PC-9 (cell line): ENCODE measurements at regions not wholly inside any gene's neighbourhood (a gene's known extent, or its start where the extent isn't known, plus 50 kb on each side); places are given as distances from the start of the nearest gene placed in this dataset.

ENCODE experiments used
- BruUV-seq: library from RNA; stranded (reverse); fragments of 400-500 nt; replicated peaks from 2 replicates; lab custom pipeline; 2021; lab: Mats Ljungman, UMichigan
- CTCF ChIA-PET: fragments of 300-600 bp; sonication (Branson Sonifier 250); formaldehyde crosslinking; loops from one replicate; lab custom pipeline; 2022; ENCODE audit warnings: antibody characterized with exemption; lab: Charles Lee
- POLR2A ChIA-PET: fragments of 300-600 bp; sonication (Branson Sonifier 250); formaldehyde crosslinking; loops from one replicate; lab custom pipeline; 2022; ENCODE audit warnings: antibody characterized with exemption; ENCODE audit not compliant: unreplicated experiment; lab: Charles Lee
- DNase-seq, 2 experiments: peaks; one replicate each; pipeline versions ENCODE4 v3.0.0 to v3.0.0-alpha.2; 2015 to 2022; ENCODE audit warnings: mixed read lengths in 1 of 2
- H2AFZ ChIP-seq: fragments of 200-600 bp; sonication (generic); 2 replicates; pipeline ENCODE4 v1.8.1; 2017; ENCODE audit warnings: antibody characterized with exemption
- H3F3A ChIP-seq: fragments of 200-600 bp; sonication (generic); 2 replicates; pipeline ENCODE4 v1.8.1; 2017; ENCODE audit warnings: antibody characterized with exemption, mild to moderate bottlenecking, low read depth; ENCODE audit not compliant: insufficient read depth
- H3K27ac ChIP-seq: fragments of 200-600 bp; sonication (generic); 2 replicates; pipeline ENCODE4 v1.6.1; 2016; ENCODE audit warnings: mixed run types
- H3K27me3 ChIP-seq: fragments of 200-600 bp; sonication (generic); 2 replicates; pipeline ENCODE4 v1.6.1; 2016; ENCODE audit warnings: low read depth, mixed run types; ENCODE audit not compliant: insufficient read depth
- H3K36me3 ChIP-seq: fragments of 200-600 bp; sonication (generic); 2 replicates; pipeline ENCODE4 v1.6.1; 2016; ENCODE audit warnings: low read depth, mixed run types
- H3K4me1 ChIP-seq: fragments of 200-600 bp; sonication (generic); replicated peaks from 2 replicates; pipeline ENCODE4 v1.6.1; 2016; ENCODE audit warnings: mixed run types; ENCODE audit not compliant: insufficient read depth
- H3K4me2 ChIP-seq: fragments of 200-600 bp; sonication (generic); 2 replicates; pipeline ENCODE4 v1.6.1; 2017; ENCODE audit warnings: mixed run types
- H3K4me3 ChIP-seq: fragments of 200-600 bp; sonication (generic); 2 replicates; pipeline ENCODE4 v1.6.1; 2016; ENCODE audit warnings: mixed run types
- H3K79me2 ChIP-seq: fragments of 200-600 bp; sonication (generic); 2 replicates; pipeline ENCODE4 v1.6.1; 2017; ENCODE audit warnings: low read depth, mixed run types
- H3K9me2 ChIP-seq: fragments of 200-600 bp; sonication (generic); 2 replicates; pipeline ENCODE4 v1.8.1; 2017; ENCODE audit warnings: mild to moderate bottlenecking; ENCODE audit not compliant: insufficient read depth
- H3K9me3 ChIP-seq: fragments of 200-600 bp; sonication (generic); 2 replicates; pipeline ENCODE4 v1.8.1; 2016; ENCODE audit warnings: low read depth; ENCODE audit not compliant: insufficient read depth
- H4K20me1 ChIP-seq: fragments of 200-600 bp; sonication (generic); 2 replicates; pipeline ENCODE4 v1.8.1; 2017; ENCODE audit not compliant: insufficient read depth
- EZH2 ChIP-seq: fragments of 200-600 bp; sonication (generic); IDR thresholded peaks from 2 replicates; pipeline ENCODE4 v1.8.0; 2017; ENCODE audit warnings: antibody characterized with exemption, low read depth
- intact Hi-C: fragments of 100-400 bp; cut with micrococcal nuclease; formaldehyde crosslinking; loops from one replicate; pipeline ENCODE4 v1.10.0; 2022; ENCODE audit not compliant: unreplicated experiment
- TF ChIP-seq, protein P1 (sequence below): fragments of 200-600 bp; sonication (generic); conservative IDR thresholded peaks from 2 replicates; pipeline ENCODE4 v1.6.1; 2017; ENCODE audit warnings: mixed run types, antibody characterized with exemption, mild to moderate bottlenecking, moderate library complexity

DNA sequence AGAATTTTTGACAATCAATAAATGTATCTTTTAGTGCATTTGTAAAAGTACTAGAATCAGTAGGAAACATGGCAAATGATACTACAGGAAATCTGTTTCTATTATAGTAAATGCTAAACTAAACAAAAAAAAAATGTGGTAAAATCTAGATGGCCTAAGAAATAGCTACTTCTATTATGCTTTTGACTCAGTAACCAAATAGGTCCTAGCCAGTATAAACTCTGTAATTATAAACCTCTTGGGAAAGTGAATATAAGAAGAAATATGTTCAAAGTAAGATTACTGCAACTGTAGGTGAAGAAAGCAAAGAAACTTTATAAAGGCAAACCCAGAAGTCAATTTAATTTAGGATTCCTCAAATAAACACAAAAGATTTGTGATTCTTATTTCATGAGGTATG lies 581.2 kb downstream of the LRFN5 start:
- BruUV-seq, result no TSS peak

DNA sequence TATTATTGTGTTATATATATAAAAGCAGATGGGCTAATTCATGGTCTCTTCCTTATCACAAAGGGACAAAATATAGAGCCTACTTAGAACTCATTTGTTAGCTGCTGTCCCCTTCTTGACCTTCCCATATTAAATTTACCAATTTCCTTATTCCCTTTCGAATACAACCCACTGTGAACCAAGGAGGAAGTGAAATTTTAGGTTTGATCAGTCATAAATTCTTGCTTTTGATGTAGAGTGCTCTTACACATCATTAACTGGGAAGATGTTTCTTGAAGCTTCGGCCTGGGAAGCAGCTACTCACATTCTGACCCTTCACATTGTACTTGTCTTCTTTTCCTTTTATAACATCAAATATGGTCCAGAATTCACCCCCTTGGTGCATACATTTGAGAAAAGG lies 579.0 kb downstream of the LRFN5 start:
- Histone ChIP-seq H4K20me1 (no peaks in the 10 kb centered on the region), H3F3A (no peaks in the 10 kb centered on the region), H3K9me3 (no peaks in the 10 kb centered on the region), H3K4me1 (no peaks in the 10 kb centered on the region), H3K79me2 (no peaks in the 10 kb centered on the region), H3K36me3 (no peaks in the 10 kb centered on the region), H2AFZ (no peak overlapping the region), H3K9me2 (no peaks in the 10 kb centered on the region), H3K27me3 (no peaks in the 10 kb centered on the region), H3K4me3 (no peak overlapping the region), H3K4me2 (no peak overlapping the region), H3K27ac (no peak overlapping the region)
- DNase-seq, result no peak
- CTCF ChIA-PET, result no interaction called here
- TF ChIP-seq, protein P1, sequence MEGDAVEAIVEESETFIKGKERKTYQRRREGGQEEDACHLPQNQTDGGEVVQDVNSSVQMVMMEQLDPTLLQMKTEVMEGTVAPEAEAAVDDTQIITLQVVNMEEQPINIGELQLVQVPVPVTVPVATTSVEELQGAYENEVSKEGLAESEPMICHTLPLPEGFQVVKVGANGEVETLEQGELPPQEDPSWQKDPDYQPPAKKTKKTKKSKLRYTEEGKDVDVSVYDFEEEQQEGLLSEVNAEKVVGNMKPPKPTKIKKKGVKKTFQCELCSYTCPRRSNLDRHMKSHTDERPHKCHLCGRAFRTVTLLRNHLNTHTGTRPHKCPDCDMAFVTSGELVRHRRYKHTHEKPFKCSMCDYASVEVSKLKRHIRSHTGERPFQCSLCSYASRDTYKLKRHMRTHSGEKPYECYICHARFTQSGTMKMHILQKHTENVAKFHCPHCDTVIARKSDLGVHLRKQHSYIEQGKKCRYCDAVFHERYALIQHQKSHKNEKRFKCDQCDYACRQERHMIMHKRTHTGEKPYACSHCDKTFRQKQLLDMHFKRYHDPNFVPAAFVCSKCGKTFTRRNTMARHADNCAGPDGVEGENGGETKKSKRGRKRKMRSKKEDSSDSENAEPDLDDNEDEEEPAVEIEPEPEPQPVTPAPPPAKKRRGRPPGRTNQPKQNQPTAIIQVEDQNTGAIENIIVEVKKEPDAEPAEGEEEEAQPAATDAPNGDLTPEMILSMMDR, result no peak
- TF ChIP-seq EZH2, result no peak
- POLR2A ChIA-PET, result no interaction called here
- BruUV-seq, result no TSS peak
- intact Hi-C loops, result no loop called here

More for the DNA sequence above, 581.2 kb downstream of the LRFN5 start:
- no peak overlapping the region for H2AFZ ChIP-seq
- no peak overlapping the region for H3K4me2 ChIP-seq
- H3K4me1 ChIP-seq, result peaks cover 12% of the 10 kb centered on the region
- no peaks in the 10 kb centered on the region for H3K9me2 ChIP-seq
- H3K4me3 ChIP-seq, result no peak overlapping the region
- CTCF ChIA-PET, result no interaction called here
- H3K36me3 ChIP-seq, result no peaks in the 10 kb centered on the region
- no peaks in the 10 kb centered on the region for H3K79me2 ChIP-seq
- H3F3A ChIP-seq, result peaks cover 10% of the 10 kb centered on the region
- no peaks in the 10 kb centered on the region for H3K27me3 ChIP-seq
- H3K9me3 ChIP-seq, result no peaks in the 10 kb centered on the region
- H4K20me1 ChIP-seq, result no peaks in the 10 kb centered on the region
- no peak for DNase-seq
- POLR2A ChIA-PET, result no interaction called here
- intact Hi-C loops, result no loop called here
- no peak for TF ChIP-seq EZH2
- TF ChIP-seq, protein P1, result no peak
- H3K27ac ChIP-seq, result no peak overlapping the region

DNA sequence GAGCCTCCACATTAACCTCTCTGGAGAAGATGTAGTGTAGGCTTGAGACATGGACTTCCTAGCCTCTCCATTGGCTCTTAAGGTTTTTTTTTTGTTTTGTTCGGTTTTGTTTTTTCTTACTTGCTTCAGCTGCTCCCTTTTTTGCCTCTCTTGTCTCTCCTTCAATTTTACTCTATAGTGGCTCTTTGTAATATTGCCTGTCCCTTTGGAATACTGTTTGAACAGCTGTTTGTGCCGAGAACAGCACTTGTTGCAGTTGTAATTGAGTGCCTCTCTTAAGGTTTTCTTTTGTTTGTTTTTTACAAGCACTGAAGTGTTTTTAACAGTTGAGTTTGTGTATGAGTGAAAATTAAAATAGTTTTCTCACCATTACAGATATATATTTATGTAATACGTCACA lies 567.7 kb downstream of the LRFN5 start:
- no peak overlapping the region for H2AFZ ChIP-seq
- H3F3A ChIP-seq, result no peaks in the 10 kb centered on the region
- no peaks in the 10 kb centered on the region for H4K20me1 ChIP-seq
- no peak overlapping the region for H3K27ac ChIP-seq
- H3K9me2 ChIP-seq, result peaks cover 5% of the 10 kb centered on the region; the same call in 1 of the 2 replicates
- no peak overlapping the region for H3K4me2 ChIP-seq
- H3K4me1 ChIP-seq, result no peaks in the 10 kb centered on the region
- POLR2A ChIA-PET, result no interaction called here
- no peaks in the 10 kb centered on the region for H3K9me3 ChIP-seq
- no peaks in the 10 kb centered on the region for H3K79me2 ChIP-seq
- CTCF ChIA-PET, result no interaction called here
- BruUV-seq, result no TSS peak
- no peaks in the 10 kb centered on the region for H3K36me3 ChIP-seq
- DNase-seq, result no peak
- H3K27me3 ChIP-seq, result no peaks in the 10 kb centered on the region
- TF ChIP-seq, protein P1, result no peak
- TF ChIP-seq EZH2, result no peak
- intact Hi-C loops, result no loop called here
- H3K4me3 ChIP-seq, result no peak overlapping the region
